Adrenal gland (tissue), 9 donors: ENCODE measurements at regions not wholly inside any gene's neighbourhood (a gene's known extent, or its start where the extent isn't known, plus 50 kb on each side); places are given as distances from the start of the nearest gene placed in this dataset.

Experiments
- DNase-seq, 7 donors: peaks; one replicate each; pipeline ENCODE4 v3.0.0-alpha.2; 2019 to 2020
- H3K27ac ChIP-seq, 5 donors: fragments of 200-600 bp; sonication (generic) in 4 of 5; 1 replicate in 3 of 5; 2 replicates in 2 of 5; pipeline versions ENCODE4 v1.5.1 to v1.8.0; 2016 to 2020; ENCODE audit warnings: mild to moderate bottlenecking in 1 of 5
- H3K27me3 ChIP-seq: fragments of 200-600 bp; 2 replicates; pipeline ENCODE4 v1.8.0; 2021
- H3K36me3 ChIP-seq, 2 donors: fragments of 200-600 bp; replicated peaks in 1 of 2; 1 replicate in 1 of 2; 2 replicates in 1 of 2; pipeline versions ENCODE4 v1.5.1 to v1.8.0; 2018 to 2022
- H3K4me1 ChIP-seq, 2 donors: fragments of 200-600 bp; replicated peaks in 1 of 2; 1 replicate in 1 of 2; 2 replicates in 1 of 2; pipeline versions ENCODE4 v1.5.1 to v1.8.0; 2018 to 2021
- H3K4me3 ChIP-seq, 4 donors: fragments of 200-600 bp; sonication (generic) in 3 of 4; one replicate each; pipeline ENCODE4 v1.5.1; 2016 to 2018
- H3K9me3 ChIP-seq, 3 donors: fragments of 200-600 bp; sonication (generic) in 1 of 3; replicated peaks in 1 of 3; 1 replicate in 2 of 3; 2 replicates in 1 of 3; pipeline versions ENCODE4 v1.5.1 to v1.8.0; 2016 to 2021
- POLR2A ChIP-seq, 2 donors: fragments of 450-650 bp; IDR thresholded peaks; one replicate each; pipeline ENCODE4 v1.6.1; 2017; ENCODE audit warnings: antibody characterized with exemption in 2 of 2, mild to moderate bottlenecking in 2 of 2, moderate library complexity in 1 of 2
- WGBS, 4 donors: extraction: QIAGEN DNeasy Blood & Tissue Kit in 2 of 4; methylation state at CpG; one replicate each; pipeline versions ENCODE4 v1.1.5 to v1.1.7; 2013 to 2017; 5-methylcytosine and 5-hydroxymethylcytosine counted together
- intact Hi-C, 2 donors: fragments of 100-400 bp; cut with DNase I; formaldehyde crosslinking; loops; one replicate each; pipeline versions ENCODE4 v1.14.1 to v1.15.0; 2022 to 2023
- TF ChIP-seq, protein P1 (sequence below), 6 experiments: fragments of 450-650 bp in 4 of 6; fragments of 200-600 bp in 2 of 6; sonication (generic) in 1 of 6; IDR thresholded peaks; 1 replicate in 5 of 6; 2 replicates in 1 of 6; pipeline versions ENCODE4 v1.5.1 to v1.8.0; 2016 to 2021; ENCODE audit warnings: antibody characterized with exemption in 6 of 6, mild to moderate bottlenecking in 2 of 6, moderate library complexity in 1 of 6
- donor health status: healthy with polysubstance abuse.
- donor health status: Bipolar disorder and iron deficiency.
- donor health status: DM: yes; HTN: yes; CAD: no.
- donor health status: DM: no; HTN: no; CAD: no.
- donor health status: DM: no; HTN: no; CAD: no.

DNA sequence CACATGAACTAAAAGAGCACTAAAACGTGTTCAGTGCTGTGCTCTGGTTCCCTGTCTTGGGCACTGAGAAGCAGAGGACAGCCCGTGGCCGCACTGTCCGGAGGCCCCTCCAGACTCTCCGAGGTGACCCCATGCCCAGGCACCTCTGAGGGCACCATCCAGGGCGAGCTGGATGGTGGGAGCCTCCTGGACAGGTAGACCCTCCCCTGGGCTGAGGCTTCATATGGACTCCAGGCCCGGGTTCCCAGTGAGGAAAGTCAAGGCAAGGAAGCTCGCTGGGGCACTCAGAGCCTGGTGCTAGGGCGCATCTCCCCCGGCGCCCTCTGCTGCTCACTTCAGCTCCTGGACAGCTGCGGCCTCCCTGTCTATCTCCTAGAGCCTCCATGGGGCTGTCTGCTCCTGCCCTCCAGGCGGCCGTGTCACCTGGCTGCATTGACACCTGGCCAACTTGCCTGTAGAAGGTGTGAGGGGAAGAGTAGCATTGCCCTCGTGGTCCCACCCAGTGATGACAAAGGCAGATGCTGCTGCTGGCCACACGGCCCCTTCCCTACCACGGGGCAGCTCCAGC, 178.2 kb upstream of the IRX1 start:
- TF ChIP-seq, protein P1, sequence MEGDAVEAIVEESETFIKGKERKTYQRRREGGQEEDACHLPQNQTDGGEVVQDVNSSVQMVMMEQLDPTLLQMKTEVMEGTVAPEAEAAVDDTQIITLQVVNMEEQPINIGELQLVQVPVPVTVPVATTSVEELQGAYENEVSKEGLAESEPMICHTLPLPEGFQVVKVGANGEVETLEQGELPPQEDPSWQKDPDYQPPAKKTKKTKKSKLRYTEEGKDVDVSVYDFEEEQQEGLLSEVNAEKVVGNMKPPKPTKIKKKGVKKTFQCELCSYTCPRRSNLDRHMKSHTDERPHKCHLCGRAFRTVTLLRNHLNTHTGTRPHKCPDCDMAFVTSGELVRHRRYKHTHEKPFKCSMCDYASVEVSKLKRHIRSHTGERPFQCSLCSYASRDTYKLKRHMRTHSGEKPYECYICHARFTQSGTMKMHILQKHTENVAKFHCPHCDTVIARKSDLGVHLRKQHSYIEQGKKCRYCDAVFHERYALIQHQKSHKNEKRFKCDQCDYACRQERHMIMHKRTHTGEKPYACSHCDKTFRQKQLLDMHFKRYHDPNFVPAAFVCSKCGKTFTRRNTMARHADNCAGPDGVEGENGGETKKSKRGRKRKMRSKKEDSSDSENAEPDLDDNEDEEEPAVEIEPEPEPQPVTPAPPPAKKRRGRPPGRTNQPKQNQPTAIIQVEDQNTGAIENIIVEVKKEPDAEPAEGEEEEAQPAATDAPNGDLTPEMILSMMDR (IDR thresholded peaks at IDR 0.05), result no peak
- no peak overlapping the region for H3K4me3 ChIP-seq
- H3K27me3 ChIP-seq, result no peaks in the 10 kb centered on the region
- H3K4me1 ChIP-seq, result no peaks in the 10 kb centered on the region
- DNase-seq, result no peak
- no peaks in the 10 kb centered on the region for H3K9me3 ChIP-seq
- H3K27ac ChIP-seq, result no peak overlapping the region
- intact Hi-C loops, result no loop called here
- 60 to 79% (median 70%) methylated on average over 5 to 17 of the region's 17 CpGs for WGBS, 4 donors
- no peaks in the 10 kb centered on the region for H3K36me3 ChIP-seq

DNA sequence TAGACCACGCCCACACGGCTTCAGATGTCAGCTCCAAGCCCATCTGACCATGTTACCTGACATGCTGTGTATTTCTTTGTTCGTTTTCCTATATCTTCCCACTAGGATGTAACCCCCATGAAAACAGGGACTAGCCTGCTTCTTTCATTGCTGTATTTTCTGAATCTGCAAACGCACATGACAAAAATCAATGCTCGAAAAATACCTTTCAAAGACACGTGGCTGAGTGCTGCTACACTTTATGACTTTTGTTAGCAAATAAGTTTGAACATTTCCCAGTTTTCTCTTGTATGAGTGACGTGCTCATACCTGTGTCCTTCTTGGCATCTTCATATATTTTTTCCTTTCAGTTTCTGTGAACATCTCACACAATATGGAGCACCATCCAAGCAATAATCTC, 181.3 kb upstream of the IRX1 start:
- intact Hi-C loops, result no loop called here
- 50 to 57% (median 54%) methylated on average over 7 of the region's 7 CpGs for WGBS, 4 donors
- no peaks in the 10 kb centered on the region for H3K27me3 ChIP-seq
- no peak for TF ChIP-seq POLR2A (IDR thresholded peaks at IDR 0.05)
- TF ChIP-seq, protein P1 (IDR thresholded peaks at IDR 0.05), result no peak
- H3K4me3 ChIP-seq, result no peak overlapping the region
- H3K36me3 ChIP-seq, result no peaks in the 10 kb centered on the region
- H3K4me1 ChIP-seq, result no peaks in the 10 kb centered on the region
- no peaks in the 10 kb centered on the region for H3K9me3 ChIP-seq
- DNase-seq, result no peak
- no peak overlapping the region for H3K27ac ChIP-seq

DNA sequence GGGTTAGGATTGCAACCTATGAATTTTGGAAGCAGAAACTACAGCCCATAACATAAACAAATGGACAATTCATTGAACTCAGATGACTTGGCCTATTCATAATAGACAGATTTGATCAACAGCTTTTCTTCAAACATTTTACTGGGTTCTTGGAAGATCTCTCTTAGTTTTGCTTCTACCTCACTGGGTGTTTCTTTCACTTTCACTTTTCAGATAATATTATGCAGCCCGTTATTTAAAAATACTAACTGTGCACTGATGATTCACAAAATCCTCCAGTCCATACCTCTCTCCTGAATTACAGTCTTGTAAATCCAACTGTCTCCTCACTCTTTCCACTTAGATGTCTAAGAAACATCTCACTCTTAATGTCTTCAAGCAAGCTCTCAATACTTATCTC, 183.5 kb upstream of the IRX1 start:
- Histone ChIP-seq H3K9me3 (no peaks in the 10 kb centered on the region), H3K27ac (no peak overlapping the region)

DNA sequence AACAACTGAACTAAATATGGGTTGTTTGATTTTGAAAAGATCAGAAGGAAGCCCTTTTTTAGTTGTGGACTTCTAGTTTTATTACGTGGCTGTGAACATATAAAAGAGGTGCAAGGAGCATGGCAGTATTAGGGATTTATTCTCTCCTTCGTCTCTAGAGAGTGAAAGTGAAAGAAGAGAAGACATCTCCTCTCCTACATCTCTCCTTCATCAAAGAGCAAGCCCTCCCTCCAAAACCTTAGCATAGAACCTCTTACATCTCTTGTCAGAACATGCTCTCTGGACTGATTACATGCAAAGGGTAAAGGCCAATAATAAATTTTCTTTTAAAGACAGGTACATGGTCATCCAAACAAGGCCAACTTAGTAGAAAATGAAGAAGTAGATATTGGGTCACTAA, 184.3 kb upstream of the IRX1 start:
- Histone ChIP-seq H3K9me3 (no peaks in the 10 kb centered on the region), H3K4me3 (no peak overlapping the region), H3K27me3 (no peaks in the 10 kb centered on the region), H3K36me3 (no peaks in the 10 kb centered on the region), H3K27ac (no peak overlapping the region), H3K4me1 (no peaks in the 10 kb centered on the region)
- intact Hi-C loops, result no loop called here
- WGBS, 4 donors, result 55 to 67% (median 58%) methylated on average over 2 of the region's 2 CpGs
- no peak for DNase-seq
- TF ChIP-seq POLR2A (IDR thresholded peaks at IDR 0.05), result no peak
- TF ChIP-seq, protein P1 (IDR thresholded peaks at IDR 0.05), result no peak

More for the DNA sequence above, 183.5 kb upstream of the IRX1 start:
- Histone ChIP-seq H3K4me3 (no peak overlapping the region), H3K27me3 (no peaks in the 10 kb centered on the region), H3K4me1 (no peaks in the 10 kb centered on the region), H3K36me3 (no peaks in the 10 kb centered on the region)
- intact Hi-C loops, result no loop called here
- DNase-seq, result no peak
- no peak for TF ChIP-seq POLR2A (IDR thresholded peaks at IDR 0.05)
- TF ChIP-seq, protein P1 (IDR thresholded peaks at IDR 0.05), result no peak
- 68 to 87% (median 75%) methylated on average over 1 of the region's 1 CpG for WGBS, 4 donors
